Naive thymus-derived CD4-positive, alpha-beta T cell (primary cell): ENCODE measurements at regions not wholly inside any gene's neighbourhood (a gene's known extent, or its start where the extent isn't known, plus 50 kb on each side); places are given as distances from the start of the nearest gene placed in this dataset.

Experiments
- ATAC-seq: fragments of 150-1000 bp; cut with Tn5 transposase; 2 replicates; pipeline ENCODE4 v1.10.0; 2021; ENCODE audit warnings: mild to moderate bottlenecking, moderate library complexity
- CTCF ChIA-PET: fragments of 350-600 bp; sonication (Branson Sonifier 250); formaldehyde crosslinking; loops from one replicate; lab custom pipeline; 2021; ENCODE audit warnings: antibody characterized with exemption; lab: Charles Lee
- POLR2A ChIA-PET: fragments of 350-600 bp; sonication (Branson Sonifier 250); formaldehyde crosslinking; loops from one replicate; lab custom pipeline; 2021; ENCODE audit warnings: antibody characterized with exemption, inconsistent platforms; lab: Charles Lee
- DNase-seq, 9 donors: peaks; one replicate each; pipeline versions ENCODE4 v3.0.0 to v3.0.0-alpha.2; 2020 to 2022; ENCODE audit warnings: mixed read lengths in 1 of 9
- H3K27ac ChIP-seq: one replicate; pipeline ENCODE4 v1.7.0; 2013; ENCODE audit warnings: mild to moderate bottlenecking, low read depth, low read length, moderate library complexity
- H3K27me3 ChIP-seq, 2 donors: one replicate each; pipeline ENCODE4 v1.7.0; 2013; ENCODE audit warnings: low read length in 2 of 2, mild to moderate bottlenecking in 2 of 2, moderate library complexity in 2 of 2; ENCODE audit not compliant: control insufficient read depth in 2 of 2, insufficient read depth in 2 of 2
- H3K36me3 ChIP-seq, 3 experiments: 1 replicate in 2 of 3; 2 replicates in 1 of 3; pipeline ENCODE4 v1.7.0; 2013; ENCODE audit warnings: low read length in 3 of 3, mild to moderate bottlenecking in 3 of 3, moderate library complexity in 1 of 3; ENCODE audit not compliant: insufficient read depth in 3 of 3, control insufficient read depth in 2 of 3
- H3K4me1 ChIP-seq, 2 donors: one replicate each; pipeline ENCODE4 v1.7.0; 2013; ENCODE audit warnings: low read length in 2 of 2, mild to moderate bottlenecking in 2 of 2, moderate library complexity in 1 of 2; ENCODE audit not compliant: control insufficient read depth in 2 of 2, insufficient read depth in 2 of 2
- H3K4me3 ChIP-seq: 2 replicates; pipeline ENCODE4 v1.7.0; 2013; ENCODE audit warnings: mild to moderate bottlenecking, low read length
- H3K9me3 ChIP-seq, 3 experiments: 1 replicate in 2 of 3; 2 replicates in 1 of 3; pipeline ENCODE4 v1.7.0; 2013; ENCODE audit warnings: low read length in 3 of 3; ENCODE audit not compliant: control insufficient read depth in 2 of 3
- H3K27ac Mint-ChIP-seq, 9 donors: one replicate each; pipeline ENCODE4 v1.8.0; 2020 to 2022; ENCODE audit warnings: mixed read lengths in 9 of 9, mild to moderate bottlenecking in 8 of 9, moderate library complexity in 5 of 9, inconsistent platforms in 2 of 9
- H3K27me3 Mint-ChIP-seq, 5 donors: one replicate each; pipeline ENCODE4 v1.8.0; 2021 to 2022; ENCODE audit warnings: mixed read lengths in 5 of 5, mild to moderate bottlenecking in 1 of 5
- H3K36me3 Mint-ChIP-seq, 5 donors: one replicate each; pipeline ENCODE4 v1.8.0; 2020 to 2022; ENCODE audit warnings: mixed read lengths in 5 of 5, mild to moderate bottlenecking in 3 of 5, inconsistent platforms in 1 of 5
- H3K4me1 Mint-ChIP-seq, 7 donors: one replicate each; pipeline ENCODE4 v1.8.0; 2020 to 2022; ENCODE audit warnings: mixed read lengths in 7 of 7, mild to moderate bottlenecking in 3 of 7, inconsistent platforms in 1 of 7
- H3K4me3 Mint-ChIP-seq, 10 donors: one replicate each; pipeline ENCODE4 v1.8.0; 2020 to 2022; ENCODE audit warnings: mild to moderate bottlenecking in 10 of 10, mixed read lengths in 10 of 10, moderate library complexity in 6 of 10, inconsistent platforms in 2 of 10
- H3K9me3 Mint-ChIP-seq, 11 donors: one replicate each; pipeline ENCODE4 v1.8.0; 2020 to 2022; ENCODE audit warnings: mixed read lengths in 11 of 11, mild to moderate bottlenecking in 4 of 11, inconsistent platforms in 1 of 11, moderate library complexity in 1 of 11
- intact Hi-C, 2 donors: fragments of 100-400 bp; cut with micrococcal nuclease; formaldehyde crosslinking; loops; one replicate each; pipeline ENCODE4 v1.15.1; 2023

DNA sequence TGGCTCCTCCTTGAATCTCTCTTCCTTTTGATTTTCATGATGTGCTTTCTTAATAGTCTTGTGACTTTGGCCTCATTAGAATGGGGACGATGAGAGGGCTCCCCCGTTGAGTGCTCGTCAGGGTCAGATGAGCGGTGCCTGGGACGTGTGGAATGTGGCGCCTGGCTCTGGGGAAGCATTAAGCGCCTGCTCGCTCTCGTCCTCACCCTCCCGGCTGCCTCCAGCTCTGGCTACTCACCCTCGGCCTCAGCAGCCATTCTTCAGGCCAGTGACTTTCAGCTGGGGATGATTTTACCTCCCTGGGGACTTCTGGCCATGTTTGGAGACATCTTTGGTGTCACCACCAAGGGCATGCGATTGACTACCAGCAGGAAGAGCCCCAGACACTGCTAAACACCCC lies 69.7 kb downstream of the RPS6KA4 start:
- no peak overlapping the region for H3K4me3 Mint-ChIP-seq
- POLR2A ChIA-PET: no interaction called here
- H3K9me3 ChIP-seq: no peaks in the 10 kb centered on the region
- no peaks in the 10 kb centered on the region for H3K4me1 ChIP-seq
- no peaks in the 10 kb centered on the region for H3K4me1 Mint-ChIP-seq
- H3K27me3 Mint-ChIP-seq: peaks cover 0 to 11% (median 0%) of the 10 kb centered on the region in 5 donors
- CTCF ChIA-PET: no interaction called here
- H3K36me3 Mint-ChIP-seq: peaks cover 0 to 7% (median 0%) of the 10 kb centered on the region in 5 donors
- no peak overlapping the region for H3K4me3 ChIP-seq
- H3K27me3 ChIP-seq: no peaks in the 10 kb centered on the region
- H3K27ac ChIP-seq: no peak overlapping the region
- H3K36me3 ChIP-seq: no peaks in the 10 kb centered on the region
- peaks cover 0 to 9% (median 0%) of the 10 kb centered on the region in 11 donors for H3K9me3 Mint-ChIP-seq
- ATAC-seq (no peak), DNase-seq (no peak)
- no peak overlapping the region for H3K27ac Mint-ChIP-seq
- intact Hi-C loops: no loop called here

DNA sequence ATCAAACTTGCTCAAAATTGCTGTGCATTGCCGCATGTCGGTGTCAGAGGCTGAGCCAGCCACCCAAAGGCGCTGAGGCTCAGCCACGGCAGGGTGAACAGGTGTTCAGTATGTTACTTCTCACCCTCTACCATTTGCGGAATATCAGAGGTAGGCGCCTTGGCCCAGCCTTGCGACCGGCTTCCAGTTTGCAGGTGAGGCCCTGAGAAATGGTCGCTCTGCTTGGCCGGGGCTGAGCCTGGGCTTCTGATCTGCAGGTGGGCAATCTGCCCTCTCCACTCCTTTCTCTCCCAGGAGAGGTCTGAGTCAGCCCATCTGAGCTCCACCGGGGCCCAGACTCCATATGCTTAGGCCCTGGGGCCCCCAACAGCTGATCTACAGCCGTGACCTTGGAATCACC lies 71.0 kb downstream of the RPS6KA4 start:
- Histone ChIP-seq H3K27me3 (no peaks in the 10 kb centered on the region), H3K4me3 (no peak overlapping the region), H3K9me3 (no peaks in the 10 kb centered on the region), H3K36me3 (no peaks in the 10 kb centered on the region), H3K4me1 (no peaks in the 10 kb centered on the region), H3K27ac (no peak overlapping the region)
- H3K27ac Mint-ChIP-seq: no peak overlapping the region
- H3K4me3 Mint-ChIP-seq: no peak overlapping the region
- H3K36me3 Mint-ChIP-seq: peaks cover 0 to 7% (median 0%) of the 10 kb centered on the region in 5 donors
- peaks cover 0 to 7% (median 0%) of the 10 kb centered on the region in 11 donors for H3K9me3 Mint-ChIP-seq
- DNase-seq (no peak), ATAC-seq (no peak)
- intact Hi-C loops: no loop called here
- ChIA-PET POLR2A (no interaction called here), CTCF (no interaction called here)
- peaks cover 0 to 11% (median 0%) of the 10 kb centered on the region in 5 donors for H3K27me3 Mint-ChIP-seq
- H3K4me1 Mint-ChIP-seq: no peaks in the 10 kb centered on the region

DNA sequence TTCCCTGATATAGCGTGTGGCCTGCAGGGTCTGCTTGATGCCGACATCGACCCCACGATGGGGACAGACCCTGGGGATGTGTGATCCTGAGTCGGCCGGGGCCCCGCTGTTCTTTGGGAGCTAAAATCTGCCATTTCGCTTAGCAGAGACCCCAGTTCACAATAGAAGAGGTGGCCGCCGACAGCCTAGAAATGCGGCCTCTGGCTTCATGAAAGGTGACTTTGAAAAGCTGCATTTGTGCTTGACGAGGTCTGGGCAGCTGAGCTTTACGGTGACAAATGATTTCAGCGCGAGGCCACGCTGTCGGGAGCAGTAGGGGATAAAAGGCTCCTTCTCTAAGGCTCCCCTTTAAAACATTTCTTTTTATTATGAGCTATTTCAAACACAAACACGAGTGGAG lies 71.7 kb downstream of the RPS6KA4 start:
- H3K4me1 ChIP-seq: no peaks in the 10 kb centered on the region
- ChIA-PET CTCF (no interaction called here), POLR2A (no interaction called here)
- Mint-ChIP-seq H3K9me3 (peaks cover 0 to 7% (median 0%) of the 10 kb centered on the region in 11 donors), H3K4me3 (no peak overlapping the region), H3K27me3 (peaks cover 0 to 11% (median 0%) of the 10 kb centered on the region in 5 donors), H3K27ac (no peak overlapping the region), H3K4me1 (no peaks in the 10 kb centered on the region), H3K36me3 (peaks cover 0 to 7% (median 0%) of the 10 kb centered on the region in 5 donors)
- no peaks in the 10 kb centered on the region for H3K27me3 ChIP-seq
- ATAC-seq (no peak), DNase-seq (no peak)
- H3K27ac ChIP-seq: no peak overlapping the region
- H3K9me3 ChIP-seq: no peaks in the 10 kb centered on the region
- H3K4me3 ChIP-seq: no peak overlapping the region
- intact Hi-C loops: no loop called here
- H3K36me3 ChIP-seq: no peaks in the 10 kb centered on the region

GRCh38 chr11:64436000-64436399 lies 77.0 kb downstream of the RPS6KA4 start:
- Mint-ChIP-seq H3K4me1 (peaks cover 0 to 6% (median 0%) of the 10 kb centered on the region in 7 donors), H3K4me3 (no peak overlapping the region), H3K36me3 (peaks cover 0 to 7% (median 0%) of the 10 kb centered on the region in 5 donors), H3K27ac (no peak overlapping the region), H3K27me3 (peaks cover 0 to 19% (median 13%) of the 10 kb centered on the region in 5 donors), H3K9me3 (peaks cover 0 to 7% (median 0%) of the 10 kb centered on the region in 11 donors)
- H3K27me3 ChIP-seq: no peaks in the 10 kb centered on the region
- no peak overlapping the region for H3K4me3 ChIP-seq
- no peaks in the 10 kb centered on the region for H3K36me3 ChIP-seq
- H3K4me1 ChIP-seq: no peaks in the 10 kb centered on the region
- intact Hi-C loops: no loop called here
- ChIA-PET CTCF (no interaction called here), POLR2A (no interaction called here)
- no peaks in the 10 kb centered on the region for H3K9me3 ChIP-seq
- no peak overlapping the region for H3K27ac ChIP-seq
- no peak for ATAC-seq
- DNase-seq: no peak

- no peak for ATAC-seq
- intact Hi-C loops: no loop called here
These were observed 78.5 kb downstream of the RPS6KA4 start for GRCh38 chr11:64437426-64437825.

DNA sequence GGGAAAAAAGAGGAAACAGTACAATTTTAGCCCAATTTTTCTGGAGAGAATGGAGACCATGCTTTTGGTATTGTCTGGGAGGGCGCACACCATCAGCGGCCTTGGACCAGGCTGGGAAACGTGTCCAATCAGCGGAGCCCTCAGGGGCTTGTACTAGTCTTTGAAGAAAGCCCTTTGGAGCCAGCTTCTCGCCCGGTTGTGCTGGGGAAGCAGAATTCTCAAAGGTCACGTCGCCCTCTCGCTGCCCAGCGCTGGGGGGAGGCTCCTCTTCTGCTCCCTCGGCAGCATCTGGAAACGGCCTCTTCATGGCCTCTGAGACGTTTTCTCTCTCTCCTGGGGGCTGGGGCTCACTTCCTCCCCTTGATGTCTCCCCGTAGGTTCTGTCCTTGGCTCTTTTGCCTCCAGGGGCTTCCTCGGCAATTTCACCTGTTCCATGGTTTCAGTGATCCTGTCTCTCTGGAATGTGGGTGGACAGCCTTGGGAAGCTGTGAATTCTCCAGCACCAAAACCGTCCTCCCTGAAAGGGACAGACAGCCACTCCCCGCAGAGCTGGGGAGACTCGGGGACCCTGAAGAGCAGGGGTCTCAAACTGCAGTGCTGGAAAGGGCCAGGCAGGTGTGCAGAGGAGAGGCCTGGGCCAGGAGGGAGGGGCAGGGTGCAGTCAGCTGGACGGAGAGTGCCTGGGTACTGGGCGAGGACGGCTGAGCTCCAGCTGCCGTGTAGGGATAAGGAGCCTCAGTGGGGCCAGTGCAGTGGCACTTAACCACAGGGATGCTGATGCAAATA lies 80.2 kb downstream of the RPS6KA4 start:
- peaks cover 3 to 27% (median 13%) of the 10 kb centered on the region in 5 donors for H3K27me3 Mint-ChIP-seq

More at GRCh38 chr11:64437426-64437825, 78.5 kb downstream of the RPS6KA4 start:
- Histone ChIP-seq H3K4me3 (no peak overlapping the region), H3K4me1 (no peaks in the 10 kb centered on the region), H3K36me3 (no peaks in the 10 kb centered on the region), H3K9me3 (no peaks in the 10 kb centered on the region), H3K27ac (no peak overlapping the region), H3K27me3 (no peaks in the 10 kb centered on the region)
- Mint-ChIP-seq H3K36me3 (peaks cover 0 to 2% (median 0%) of the 10 kb centered on the region in 5 donors), H3K4me3 (no peak overlapping the region), H3K27ac (no peak overlapping the region), H3K9me3 (peaks cover 0 to 3% (median 0%) of the 10 kb centered on the region in 11 donors), H3K27me3 (peaks cover 3 to 21% (median 13%) of the 10 kb centered on the region in 5 donors), H3K4me1 (peaks cover 0 to 6% (median 0%) of the 10 kb centered on the region in 7 donors)
- no peak for DNase-seq
- POLR2A ChIA-PET: no interaction called here
- CTCF ChIA-PET: no interaction called here

More for the DNA sequence above, 80.2 kb downstream of the RPS6KA4 start:
- Mint-ChIP-seq H3K9me3 (no peaks in the 10 kb centered on the region), H3K36me3 (no peaks in the 10 kb centered on the region), H3K27ac (no peak overlapping the region), H3K4me1 (peaks cover 0 to 6% (median 0%) of the 10 kb centered on the region in 7 donors), H3K4me3 (no peak overlapping the region)
- ChIA-PET CTCF (interaction anchor here (2.3 kb wide), 1 partner anchor 10 kb away, joined by 7 read pairs; no protein-coding TSS in a partner anchor), POLR2A (no interaction called here)
- Histone ChIP-seq H3K9me3 (no peaks in the 10 kb centered on the region), H3K4me1 (no peaks in the 10 kb centered on the region), H3K27me3 (no peaks in the 10 kb centered on the region), H3K36me3 (no peaks in the 10 kb centered on the region), H3K27ac (no peak overlapping the region), H3K4me3 (no peak overlapping the region)
- intact Hi-C loops: no loop called here
- no peak for DNase-seq
- no peak for ATAC-seq
